OCI-LY1 (cell line): ENCODE measurements at regions not wholly inside any gene's neighbourhood (a gene's known extent, or its start where the extent isn't known, plus 50 kb on each side); places are given as distances from the start of the nearest gene placed in this dataset.

Experiments
- CTCF ChIP-seq: fragments of 200-600 bp; sonication (generic), shearing (Covaris generic); IDR thresholded peaks from 2 replicates; pipeline ENCODE4 v1.5.1; 2017; ENCODE audit warnings: mild to moderate bottlenecking, antibody characterized with exemption, low read length, moderate library complexity, mixed read lengths
- EZH2 ChIP-seq: fragments of 200-600 bp; sonication (generic), shearing (Covaris generic); IDR thresholded peaks from 2 replicates; pipeline ENCODE4 v1.8.0; 2017; ENCODE audit warnings: borderline replicate concordance, mixed run types, mild to moderate bottlenecking, antibody characterized with exemption, low read length, moderate library complexity, mixed read lengths

DNA sequence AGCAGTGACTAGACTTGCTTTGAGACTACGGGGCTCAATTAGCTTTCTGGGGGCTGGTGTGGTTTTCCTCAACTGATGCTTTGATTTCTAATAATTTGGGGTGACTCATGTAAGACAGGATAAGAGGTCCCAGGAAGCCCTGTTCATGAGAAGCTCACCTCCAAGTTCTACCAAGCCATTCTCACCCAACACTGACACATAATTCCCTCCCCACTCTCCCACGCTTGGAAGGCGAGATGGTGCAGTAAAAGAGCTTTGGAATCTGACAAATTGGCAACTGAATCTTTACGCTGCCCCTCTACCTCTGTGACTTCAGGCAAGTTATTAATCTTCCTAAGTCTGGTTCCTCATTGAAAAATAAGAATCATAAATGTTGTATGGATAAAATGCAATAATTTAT lies 299.1 kb upstream of the DUSP10 start:
- TF ChIP-seq CTCF (no peak), EZH2 (no peak)
